ENCODE measurements at regions not wholly inside any gene's neighbourhood (a gene's known extent, or its start where the extent isn't known, plus 50 kb on each side); places are given as distances from the start of the nearest gene placed in this dataset.

GRCh38 chr2:236818281-236819045 lies 248.8 kb downstream of the ACKR3 start:
- FAIRE-seq (no peak), DNase-seq (ENCODE audit: insufficient read length, low spot score) (no peak)
- TF ChIP-seq CTCF (IDR thresholded peaks at IDR 0.05; ENCODE audit: insufficient read depth, missing control alignments), result no peak

- no peak for TF ChIP-seq CTCF (IDR thresholded peaks at IDR 0.05; ENCODE audit: insufficient read depth, missing control alignments)
- DNase-seq (ENCODE audit: insufficient read length, low spot score) (no peak), FAIRE-seq (no peak)
Measured at GRCh38 chr2:236819275-236820002, 249.8 kb downstream of the ACKR3 start.

GRCh38 chr2:236820763-236821344 lies 251.2 kb downstream of the ACKR3 start:
- DNase-seq (ENCODE audit: insufficient read length, low spot score) (no peak), FAIRE-seq (no peak)
- no peak for TF ChIP-seq CTCF (IDR thresholded peaks at IDR 0.05; ENCODE audit: insufficient read depth, missing control alignments)

- no peak for TF ChIP-seq CTCF (IDR thresholded peaks at IDR 0.05; ENCODE audit: insufficient read depth, missing control alignments)
- DNase-seq (ENCODE audit: insufficient read length, low spot score) (no peak), FAIRE-seq (no peak)
Measured at GRCh38 chr2:236823041-236823629, 253.5 kb downstream of the ACKR3 start.

GRCh38 chr2:236823963-236824362 lies 254.3 kb downstream of the ACKR3 start:
- no peak for FAIRE-seq
- TF ChIP-seq CTCF (IDR thresholded peaks at IDR 0.05; ENCODE audit: insufficient read depth, missing control alignments), result no peak
- no peak for DNase-seq (ENCODE audit: insufficient read length, low spot score)

GRCh38 chr2:236824836-236825235 lies 255.2 kb downstream of the ACKR3 start:
- no peak for TF ChIP-seq CTCF (IDR thresholded peaks at IDR 0.05; ENCODE audit: insufficient read depth, missing control alignments)
- DNase-seq (ENCODE audit: insufficient read length, low spot score) (no peak), FAIRE-seq (no peak)
